Putamen (tissue), 1 donor: ENCODE measurements at regions not wholly inside any gene's neighbourhood (a gene's known extent, or its start where the extent isn't known, plus 50 kb on each side); places are given as distances from the start of the nearest gene placed in this dataset.
"Not testable (repeated sequence)": the region's sequence is repeated elsewhere in the genome, so short reads cannot be mapped to it uniquely, and the experiment has no call there.

Source experiments
- DNase-seq: peaks from one replicate; pipeline ENCODE4 v3.0.0-alpha.2; 2016; ENCODE audit warnings: low spot score

- not testable (repeated sequence) for DNase-seq
These were observed 244.0 kb downstream of the ANKRD30B start for GRCh38 chr18:14991934-14992445.

GRCh38 chr18:14992758-14993157 lies 244.8 kb downstream of the ANKRD30B start:
- not testable (repeated sequence) for DNase-seq

- DNase-seq = not testable (repeated sequence)
These were observed 247.1 kb downstream of the ANKRD30B start for GRCh38 chr18:14995023-14995422.

GRCh38 chr18:14997357-14997756 lies 249.4 kb downstream of the ANKRD30B start:
- no peak for DNase-seq

- DNase-seq = not testable (repeated sequence)
These were observed 249.9 kb downstream of the ANKRD30B start for GRCh38 chr18:14997899-14998298.

- DNase-seq = not testable (repeated sequence)
These were observed 250.5 kb downstream of the ANKRD30B start for GRCh38 chr18:14998360-14999042.

- DNase-seq = no peak
These were observed 251.4 kb downstream of the ANKRD30B start for GRCh38 chr18:14999085-14999975.

GRCh38 chr18:15000119-15001037 lies 252.4 kb downstream of the ANKRD30B start:
- not testable (repeated sequence) for DNase-seq

GRCh38 chr18:15001038-15001794 lies 253.2 kb downstream of the ANKRD30B start:
- not testable (repeated sequence) for DNase-seq

GRCh38 chr18:15001795-15002107 lies 253.8 kb downstream of the ANKRD30B start:
- not testable (repeated sequence) for DNase-seq

- DNase-seq = not testable (repeated sequence)
These were observed 254.8 kb downstream of the ANKRD30B start for GRCh38 chr18:15002765-15003164.

GRCh38 chr18:15003231-15003630 lies 255.3 kb downstream of the ANKRD30B start:
- not testable (repeated sequence) for DNase-seq

- DNase-seq = not testable (repeated sequence)
These were observed 255.8 kb downstream of the ANKRD30B start for GRCh38 chr18:15003636-15004269.

GRCh38 chr18:15004270-15004973 lies 256.4 kb downstream of the ANKRD30B start:
- not testable (repeated sequence) for DNase-seq

- no peak for DNase-seq
These were observed 257.6 kb downstream of the ANKRD30B start for GRCh38 chr18:15005313-15006130.

GRCh38 chr18:15006616-15007015 lies 258.6 kb downstream of the ANKRD30B start:
- not testable (repeated sequence) for DNase-seq

GRCh38 chr18:15026041-15026440 lies 278.1 kb downstream of the ANKRD30B start:
- DNase-seq = not testable (repeated sequence)

- DNase-seq = not testable (repeated sequence)
These were observed 280.1 kb downstream of the ANKRD30B start for GRCh38 chr18:15028037-15028436.
